ENCODE measurements at regions not wholly inside any gene's neighbourhood (a gene's known extent, or its start where the extent isn't known, plus 50 kb on each side); places are given as distances from the start of the nearest gene placed in this dataset.

GRCh38 chr1:103170609-103171008 is 62.3 kb upstream of the COL11A1 start:
- DNase-seq: no peak

GRCh38 chr1:103162360-103162759 is 54.0 kb upstream of the COL11A1 start:
- DNase-seq: no peak

GRCh38 chr1:103160281-103160680 is 52.0 kb upstream of the COL11A1 start:
- DNase-seq: no peak
